ENCODE measurements at regions not wholly inside any gene's neighbourhood (a gene's known extent, or its start where the extent isn't known, plus 50 kb on each side); places are given as distances from the start of the nearest gene placed in this dataset.
A peak's percentile ranks its signal among the peaks of the same experiment; 100 is the strongest.

- TF ChIP-seq USF2 (IDR thresholded peaks at IDR 0.05; ENCODE audit: borderline replicate concordance, low read depth, low read length), result no peak
- TF ChIP-seq CTCF (IDR thresholded peaks at IDR 0.05), result no peak
- TF ChIP-seq IRF3 (IDR thresholded peaks at IDR 0.05; ENCODE audit: low read depth, low read length), result no peak
- no peak for TF ChIP-seq USF1 (IDR thresholded peaks at IDR 0.05; ENCODE audit: borderline replicate concordance, low read depth)
- peak; percentile 55 for TF ChIP-seq FOXM1 (IDR thresholded peaks at IDR 0.05; ENCODE audit: low read depth)
- peak; percentile 97 for TF ChIP-seq TCF12 (IDR thresholded peaks at IDR 0.05)
- no peak for TF ChIP-seq RAD21 (IDR thresholded peaks at IDR 0.05; ENCODE audit: low read length)
- TF ChIP-seq SIN3A (IDR thresholded peaks at IDR 0.05; ENCODE audit: borderline replicate concordance, low read depth, low read length), result no peak
- TF ChIP-seq NRF1 (IDR thresholded peaks at IDR 0.05; ENCODE audit: low read depth, low read length), result no peak
- TF ChIP-seq ELF1 (IDR thresholded peaks at IDR 0.05), result 0 out of 2 replicates have a peak, but pooled peaks have one; percentile 17
- TF ChIP-seq FOSL2 (IDR thresholded peaks at IDR 0.05; ENCODE audit: borderline replicate concordance, low read depth), result peak; percentile 87
- TF ChIP-seq CHD2 (IDR thresholded peaks at IDR 0.05; ENCODE audit: low read length, partially characterized antibody), result no peak
- TF ChIP-seq RCOR1 (IDR thresholded peaks at IDR 0.05; ENCODE audit: low read length), result no peak
- peak; percentile 27; the same call in 1 of the 2 replicates for TF ChIP-seq TAF1 (IDR thresholded peaks at IDR 0.05; ENCODE audit: borderline replicate concordance, low read depth, low read length)
- TF ChIP-seq MEF2A (IDR thresholded peaks at IDR 0.05; ENCODE audit: borderline replicate concordance, low read depth), result peak; percentile 38; the same call in 1 of the 2 replicates
- no peak for TF ChIP-seq REST (IDR thresholded peaks at IDR 0.05; ENCODE audit: low read depth, low read length)
- peak; percentile 61 for TF ChIP-seq PBX3 (IDR thresholded peaks at IDR 0.05)
- TF ChIP-seq SMC3 (IDR thresholded peaks at IDR 0.05; ENCODE audit: low read depth, low read length), result no peak
- TF ChIP-seq RFX5 (IDR thresholded peaks at IDR 0.05; ENCODE audit: low read length), result no peak
Measured at GRCh38 chr5:130992095-130992494, 173.0 kb downstream of the HINT1 start (continued).
